A673 (cell line): ENCODE measurements at regions not wholly inside any gene's neighbourhood (a gene's known extent, or its start where the extent isn't known, plus 50 kb on each side); places are given as distances from the start of the nearest gene placed in this dataset.

Experiments
- BruUV-seq: library from RNA; stranded (reverse); fragments of 400-500 nt; replicated peaks from 2 replicates; lab custom pipeline; 2021; lab: Mats Ljungman, UMichigan
- CTCF ChIA-PET: fragments of 300-600 bp; sonication (Branson Sonifier 250); formaldehyde crosslinking; loops from one replicate; lab custom pipeline; 2022; ENCODE audit warnings: antibody characterized with exemption; lab: Charles Lee
- POLR2A ChIA-PET: fragments of 300-600 bp; sonication (Branson Sonifier 250); formaldehyde crosslinking; loops from one replicate; lab custom pipeline; 2022; ENCODE audit warnings: antibody characterized with exemption; ENCODE audit not compliant: low non-redundant PET; lab: Charles Lee
- DNase-seq: peaks from one replicate; pipeline ENCODE4 v3.0.0-alpha.2; 2015; ENCODE audit warnings: low spot score
- H3K27ac ChIP-seq: fragments of 200-600 bp; sonication (generic); 2 replicates; pipeline ENCODE4 v1.5.1; 2016; ENCODE audit warnings: mixed run types, low read depth, mild to moderate bottlenecking, mixed read lengths, antibody characterized with exemption, low read length; ENCODE audit not compliant: poor library complexity, severe bottlenecking
- H3K27me3 ChIP-seq: fragments of 200-600 bp; sonication (generic); replicated peaks from 2 replicates; pipeline ENCODE4 v1.6.1; 2017; ENCODE audit warnings: mixed run types, low read depth, mild to moderate bottlenecking, mixed read lengths, antibody characterized with exemption, low read length; ENCODE audit not compliant: insufficient read depth, poor library complexity
- H3K36me3 ChIP-seq: fragments of 200-600 bp; sonication (generic); 2 replicates; pipeline ENCODE4 v1.6.1; 2016; ENCODE audit warnings: mixed run types, mild to moderate bottlenecking, mixed read lengths, antibody characterized with exemption, low read length; ENCODE audit not compliant: insufficient read depth, poor library complexity, severe bottlenecking
- H3K4me1 ChIP-seq: fragments of 200-600 bp; sonication (generic); 2 replicates; pipeline ENCODE4 v1.6.1; 2017; ENCODE audit warnings: mixed run types, mild to moderate bottlenecking, mixed read lengths, antibody characterized with exemption, low read length; ENCODE audit not compliant: insufficient read depth, poor library complexity, severe bottlenecking
- H3K4me3 ChIP-seq: fragments of 200-600 bp; sonication (generic); 2 replicates; pipeline ENCODE4 v1.5.1; 2016; ENCODE audit warnings: low read depth, mixed run types, mild to moderate bottlenecking, mixed read lengths, low read length; ENCODE audit not compliant: poor library complexity, severe bottlenecking
- H3K9me3 ChIP-seq: fragments of 200-600 bp; sonication (generic); 2 replicates; pipeline ENCODE4 v1.6.1; 2016; ENCODE audit warnings: mixed run types, low read depth, mild to moderate bottlenecking, mixed read lengths, antibody characterized with exemption, low read length; ENCODE audit not compliant: poor library complexity, severe bottlenecking
- EZH2 ChIP-seq: fragments of 200-600 bp; sonication (generic); IDR thresholded peaks from 2 replicates; pipeline ENCODE4 v1.6.1; 2017; ENCODE audit warnings: borderline replicate concordance, low read depth, mild to moderate bottlenecking, mixed read lengths, antibody characterized with exemption, low read length; ENCODE audit not compliant: poor library complexity, severe bottlenecking
- intact Hi-C: fragments of 100-400 bp; cut with micrococcal nuclease; formaldehyde crosslinking; loops from one replicate; pipeline ENCODE4 v1.10.0; 2022; ENCODE audit not compliant: unreplicated experiment
- TF ChIP-seq, protein P1 (sequence below): fragments of 300-800, 200-600 bp; sonication (generic); conservative IDR thresholded peaks from 2 replicates; pipeline ENCODE4 v1.5.1; 2017; ENCODE audit warnings: low read depth, mild to moderate bottlenecking, antibody characterized with exemption, low read length, moderate library complexity, mixed read lengths

DNA sequence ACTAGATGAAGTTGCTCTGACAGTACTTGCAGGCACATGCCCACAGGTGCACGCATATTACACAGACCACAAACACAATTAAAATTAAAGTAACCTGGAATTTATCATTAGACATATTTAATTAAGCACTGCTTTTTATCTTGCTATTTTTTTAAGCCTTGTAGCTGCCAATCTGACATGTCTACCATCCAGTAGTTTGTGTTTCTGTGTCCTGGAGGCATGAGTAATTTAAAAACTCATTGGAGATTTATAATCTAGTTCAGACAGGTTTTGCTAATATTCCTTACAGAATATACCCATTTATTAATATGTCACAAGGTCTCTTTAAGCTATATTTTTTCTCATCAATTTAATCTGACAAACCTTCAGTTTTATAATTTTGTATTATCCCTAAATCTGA, 445.0 kb upstream of the KLF6 start:
- intact Hi-C loops = no loop called here
- Histone ChIP-seq H3K27me3 (no peaks in the 10 kb centered on the region), H3K4me3 (no peak overlapping the region), H3K27ac (no peak overlapping the region), H3K36me3 (no peaks in the 10 kb centered on the region), H3K9me3 (no peaks in the 10 kb centered on the region), H3K4me1 (no peaks in the 10 kb centered on the region)
- POLR2A ChIA-PET = no interaction called here
- no peak for DNase-seq
- TF ChIP-seq, protein P1, sequence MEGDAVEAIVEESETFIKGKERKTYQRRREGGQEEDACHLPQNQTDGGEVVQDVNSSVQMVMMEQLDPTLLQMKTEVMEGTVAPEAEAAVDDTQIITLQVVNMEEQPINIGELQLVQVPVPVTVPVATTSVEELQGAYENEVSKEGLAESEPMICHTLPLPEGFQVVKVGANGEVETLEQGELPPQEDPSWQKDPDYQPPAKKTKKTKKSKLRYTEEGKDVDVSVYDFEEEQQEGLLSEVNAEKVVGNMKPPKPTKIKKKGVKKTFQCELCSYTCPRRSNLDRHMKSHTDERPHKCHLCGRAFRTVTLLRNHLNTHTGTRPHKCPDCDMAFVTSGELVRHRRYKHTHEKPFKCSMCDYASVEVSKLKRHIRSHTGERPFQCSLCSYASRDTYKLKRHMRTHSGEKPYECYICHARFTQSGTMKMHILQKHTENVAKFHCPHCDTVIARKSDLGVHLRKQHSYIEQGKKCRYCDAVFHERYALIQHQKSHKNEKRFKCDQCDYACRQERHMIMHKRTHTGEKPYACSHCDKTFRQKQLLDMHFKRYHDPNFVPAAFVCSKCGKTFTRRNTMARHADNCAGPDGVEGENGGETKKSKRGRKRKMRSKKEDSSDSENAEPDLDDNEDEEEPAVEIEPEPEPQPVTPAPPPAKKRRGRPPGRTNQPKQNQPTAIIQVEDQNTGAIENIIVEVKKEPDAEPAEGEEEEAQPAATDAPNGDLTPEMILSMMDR = no peak
- no peak for TF ChIP-seq EZH2
- BruUV-seq = no TSS peak
- CTCF ChIA-PET = no interaction called here

DNA sequence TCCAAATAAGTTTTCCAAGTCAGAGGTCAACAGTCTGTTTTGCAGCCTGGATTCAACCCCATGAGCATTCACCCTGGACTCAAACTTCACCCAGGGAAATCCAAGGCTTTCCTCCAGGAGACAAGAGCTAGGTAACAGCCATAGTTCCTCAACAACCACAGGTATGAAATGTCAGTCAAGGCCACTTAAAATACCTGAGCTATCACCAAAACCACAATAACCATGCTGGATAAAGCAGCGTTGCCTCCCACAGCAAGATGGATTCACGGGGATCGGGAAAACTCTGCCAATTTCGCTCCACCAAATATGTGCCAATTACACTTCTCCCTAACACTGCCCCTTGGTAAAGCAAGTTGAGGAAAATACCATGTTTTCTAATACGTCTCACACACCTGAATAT, 444.1 kb upstream of the KLF6 start:
- Histone ChIP-seq H3K9me3 (no peaks in the 10 kb centered on the region), H3K4me1 (no peaks in the 10 kb centered on the region), H3K4me3 (no peak overlapping the region), H3K36me3 (no peaks in the 10 kb centered on the region), H3K27ac (no peak overlapping the region), H3K27me3 (no peaks in the 10 kb centered on the region)
- CTCF ChIA-PET = no interaction called here
- TF ChIP-seq, protein P1 = no peak
- no peak for TF ChIP-seq EZH2
- intact Hi-C loops = no loop called here
- DNase-seq = no peak
- no TSS peak for BruUV-seq
- POLR2A ChIA-PET = no interaction called here

DNA sequence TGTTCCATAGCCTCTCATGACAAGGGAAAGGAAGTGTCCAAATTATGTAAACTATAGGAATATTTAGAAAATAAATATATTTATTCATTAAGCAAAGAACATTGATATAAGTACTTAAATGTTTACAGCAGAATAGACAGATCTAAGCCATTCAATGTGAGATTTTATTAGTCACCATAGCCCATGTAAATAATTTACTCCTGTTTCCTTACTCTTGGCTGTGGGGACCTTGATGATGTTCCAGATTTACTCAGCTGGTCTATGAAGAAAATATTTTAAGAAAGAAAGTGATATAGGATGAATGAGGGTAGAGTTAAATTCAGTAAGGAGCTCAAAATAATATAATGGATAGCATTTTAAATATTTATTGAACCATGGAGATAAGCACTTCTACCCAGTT, 442.6 kb upstream of the KLF6 start:
- ChIA-PET POLR2A (no interaction called here), CTCF (no interaction called here)
- H3K36me3 ChIP-seq = no peaks in the 10 kb centered on the region
- no peak for TF ChIP-seq EZH2
- TF ChIP-seq, protein P1 = no peak
- H3K9me3 ChIP-seq = no peaks in the 10 kb centered on the region
- no peaks in the 10 kb centered on the region for H3K27me3 ChIP-seq
- no peaks in the 10 kb centered on the region for H3K4me1 ChIP-seq
- DNase-seq = no peak
- no TSS peak for BruUV-seq
- no peak overlapping the region for H3K4me3 ChIP-seq
- H3K27ac ChIP-seq = no peak overlapping the region
- intact Hi-C loops = no loop called here
